Spleen (tissue), 11 donors: ENCODE measurements at regions not wholly inside any gene's neighbourhood (a gene's known extent, or its start where the extent isn't known, plus 50 kb on each side); places are given as distances from the start of the nearest gene placed in this dataset.

Experiments
- DNase-seq: peaks from one replicate; pipeline ENCODE4 v3.0.0-alpha.2; 2020
- H3K27ac ChIP-seq, 8 donors: fragments of 200-600 bp; sonication (generic) in 7 of 8; 1 replicate in 4 of 8; 2 replicates in 4 of 8; pipeline versions ENCODE4 v1.5.0 to v1.8.0; 2016 to 2021; ENCODE audit warnings: inconsistent platforms in 4 of 8, mild to moderate bottlenecking in 4 of 8, moderate library complexity in 1 of 8
- H3K27me3 ChIP-seq, 7 donors: fragments of 200-600 bp; sonication (generic) in 6 of 7; replicated peaks in 1 of 7; 1 replicate in 4 of 7; 2 replicates in 3 of 7; pipeline versions ENCODE4 v1.5.0 to v1.8.0; 2016 to 2021; ENCODE audit warnings: inconsistent platforms in 3 of 7, mild to moderate bottlenecking in 1 of 7
- H3K36me3 ChIP-seq, 6 donors: fragments of 200-600 bp; sonication (generic) in 5 of 6; 1 replicate in 4 of 6; 2 replicates in 2 of 6; pipeline versions ENCODE4 v1.5.0 to v1.8.0; 2016 to 2021; ENCODE audit warnings: inconsistent platforms in 2 of 6
- H3K4me1 ChIP-seq, 6 donors: fragments of 200-600 bp; sonication (generic) in 5 of 6; 1 replicate in 3 of 6; 2 replicates in 3 of 6; pipeline versions ENCODE4 v1.5.0 to v1.8.0; 2016 to 2021; ENCODE audit warnings: inconsistent platforms in 3 of 6
- H3K4me3 ChIP-seq, 8 donors: fragments of 200-600 bp; sonication (generic) in 7 of 8; 1 replicate in 4 of 8; 2 replicates in 4 of 8; pipeline versions ENCODE4 v1.5.0 to v1.8.0; 2016 to 2021; ENCODE audit warnings: inconsistent platforms in 4 of 8, mild to moderate bottlenecking in 4 of 8, moderate library complexity in 2 of 8
- H3K9me3 ChIP-seq, 8 donors: fragments of 200-600 bp; sonication (generic) in 7 of 8; 1 replicate in 4 of 8; 2 replicates in 4 of 8; pipeline versions ENCODE4 v1.5.0 to v1.8.0; 2016 to 2021; ENCODE audit warnings: inconsistent platforms in 4 of 8
- CTCF ChIP-seq, 11 experiments: fragments of 200-600 bp in 7 of 11; fragments of 450-650 bp in 4 of 11; sonication (generic) in 4 of 11; IDR thresholded peaks in 8 of 11; conservative IDR thresholded peaks in 3 of 11; 1 replicate in 7 of 11; 2 replicates in 4 of 11; pipeline versions ENCODE4 v1.4.0 to v1.8.0; 2016 to 2021; ENCODE audit warnings: antibody characterized with exemption in 11 of 11, inconsistent platforms in 4 of 11, mild to moderate bottlenecking in 1 of 11
- POLR2A ChIP-seq, 3 donors: fragments of 450-650 bp; IDR thresholded peaks; one replicate each; pipeline ENCODE4 v1.5.1; 2017; ENCODE audit warnings: antibody characterized with exemption in 3 of 3, mild to moderate bottlenecking in 1 of 3
- POLR2AphosphoS5 ChIP-seq, 3 donors: sonication (generic); formaldehyde crosslinking; IDR thresholded peaks; one replicate each; pipeline ENCODE4 v1.5.1; 2017; ENCODE audit warnings: antibody characterized with exemption in 3 of 3
- WGBS, 5 donors: extraction: QIAGEN DNeasy Blood & Tissue Kit in 3 of 5; methylation state at CpG; one replicate each; pipeline versions ENCODE4 v1.1.5 to v1.1.7; 2013 to 2018; 5-methylcytosine and 5-hydroxymethylcytosine counted together
- intact Hi-C: fragments of 100-400 bp; cut with DNase I; formaldehyde crosslinking; loops from one replicate; pipeline ENCODE4 v1.15.0; 2023; ENCODE audit warnings: low total_unique reads
- donor health status: healthy with polysubstance abuse.
- donor health status: DM: no; HTN: no; CAD: no; lungs with moderate emphysema.
- donor health status: DM: no; HTN: no; CAD: no.
- donor health status: Bipolar disorder and iron deficiency.
- donor health status: healthy.
- donor health status: DM: no; HTN: no; CAD: no.
- donor health status: DM: yes; HTN: yes; CAD: no.

DNA sequence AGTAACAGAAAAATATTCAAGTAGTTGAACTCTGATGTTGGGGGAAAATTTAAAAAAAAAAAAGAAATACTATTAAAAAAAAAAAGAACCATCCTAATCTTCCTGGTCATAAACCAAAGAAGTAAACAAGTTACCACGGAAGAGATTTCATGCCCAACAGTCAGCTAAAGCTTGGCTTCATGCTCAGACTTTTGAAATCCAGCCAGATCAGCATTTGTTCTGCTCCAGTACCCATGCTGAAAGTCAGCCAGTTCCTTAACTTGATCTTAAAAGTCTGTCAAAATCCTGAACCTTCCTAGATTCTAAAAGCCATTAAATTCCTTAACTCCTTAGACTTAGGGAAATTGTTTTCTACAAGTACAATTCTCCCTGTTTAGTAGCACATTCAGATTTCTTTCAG, 908.7 kb upstream of the CDH9 start:
- Histone ChIP-seq H3K36me3 (no peaks in the 10 kb centered on the region), H3K27me3 (no peaks in the 10 kb centered on the region), H3K27ac (no peak overlapping the region), H3K4me1 (no peaks in the 10 kb centered on the region), H3K4me3 (no peak overlapping the region), H3K9me3 (peaks cover 0 to 23% (median 9%) of the 10 kb centered on the region in 8 donors)
- DNase-seq: no peak
- no peak for TF ChIP-seq POLR2A (IDR thresholded peaks at IDR 0.05)
- no peak for TF ChIP-seq POLR2AphosphoS5 (IDR thresholded peaks at IDR 0.05)
- TF ChIP-seq CTCF (IDR thresholded peaks at IDR 0.05 in 8 of 11, conservative IDR thresholded peaks at IDR 0.05 in 3 of 11): no peak
- WGBS, 5 donors: 7 to 31% (median 16%) methylated on average over 1 of the region's 1 CpG
- intact Hi-C loops: no loop called here

- intact Hi-C loops: no loop called here
- H3K36me3 ChIP-seq: no peaks in the 10 kb centered on the region
- no peak for DNase-seq
- peaks cover 0 to 25% (median 9%) of the 10 kb centered on the region in 8 donors for H3K9me3 ChIP-seq
- H3K27ac ChIP-seq: no peak overlapping the region
- H3K4me1 ChIP-seq: no peaks in the 10 kb centered on the region
- TF ChIP-seq POLR2A (IDR thresholded peaks at IDR 0.05) (no peak), POLR2AphosphoS5 (IDR thresholded peaks at IDR 0.05) (no peak), CTCF (IDR thresholded peaks at IDR 0.05 in 8 of 11, conservative IDR thresholded peaks at IDR 0.05 in 3 of 11) (no peak)
- H3K27me3 ChIP-seq: no peaks in the 10 kb centered on the region
- no peak overlapping the region for H3K4me3 ChIP-seq
- 78 to 96% (median 87%) methylated on average over 3 of the region's 3 CpGs for WGBS, 5 donors
These were observed 906.1 kb upstream of the CDH9 start for GRCh38 chr5:27944471-27944870.

GRCh38 chr5:27938989-27939388, 900.6 kb upstream of the CDH9 start:
- Histone ChIP-seq H3K4me3 (no peak overlapping the region), H3K4me1 (no peaks in the 10 kb centered on the region), H3K27ac (no peak overlapping the region), H3K27me3 (no peaks in the 10 kb centered on the region), H3K9me3 (peaks cover 0 to 13% (median 0%) of the 10 kb centered on the region in 8 donors), H3K36me3 (no peaks in the 10 kb centered on the region)
- intact Hi-C loops: no loop called here
- 85 to 93% (median 91%) methylated on average over 2 of the region's 2 CpGs for WGBS, 5 donors
- no peak for DNase-seq
- TF ChIP-seq POLR2AphosphoS5 (IDR thresholded peaks at IDR 0.05) (no peak), POLR2A (IDR thresholded peaks at IDR 0.05) (no peak), CTCF (IDR thresholded peaks at IDR 0.05 in 8 of 11, conservative IDR thresholded peaks at IDR 0.05 in 3 of 11) (no peak)

- Histone ChIP-seq H3K36me3 (no peaks in the 10 kb centered on the region), H3K4me1 (no peaks in the 10 kb centered on the region), H3K9me3 (peaks cover 0 to 19% (median 0%) of the 10 kb centered on the region in 8 donors), H3K27me3 (no peaks in the 10 kb centered on the region), H3K27ac (no peak overlapping the region), H3K4me3 (no peak overlapping the region)
- WGBS, 5 donors: 63 to 83% (median 74%) methylated on average over 2 of the region's 2 CpGs
- no peak for DNase-seq
- intact Hi-C loops: no loop called here
- TF ChIP-seq CTCF (IDR thresholded peaks at IDR 0.05 in 8 of 11, conservative IDR thresholded peaks at IDR 0.05 in 3 of 11): no peak
- no peak for TF ChIP-seq POLR2A (IDR thresholded peaks at IDR 0.05)
- TF ChIP-seq POLR2AphosphoS5 (IDR thresholded peaks at IDR 0.05): no peak
These were observed 889.7 kb upstream of the CDH9 start for GRCh38 chr5:27928060-27928459.
